Left lung (tissue), 4 donors: ENCODE measurements at regions not wholly inside any gene's neighbourhood (a gene's known extent, or its start where the extent isn't known, plus 50 kb on each side); places are given as distances from the start of the nearest gene placed in this dataset.
A peak's percentile ranks its signal among the peaks of the same experiment; 100 is the strongest.

Source experiments
- ATAC-seq: fragments of 200-7000 bp; cut with Tn5 transposase; one replicate; pipeline ENCODE4 v1.9.1; 2020; ENCODE audit warnings: moderate library complexity
- DNase-seq, 4 donors: peaks; one replicate each; pipeline ENCODE4 v3.0.0-alpha.2; 2013 to 2020
- H3K27ac ChIP-seq, 2 donors: fragments of 200-600 bp; sonication (generic) in 1 of 2; one replicate each; pipeline versions ENCODE4 v1.5.0 to v1.8.0; 2020 to 2021
- H3K27me3 ChIP-seq, 2 donors: fragments of 200-600 bp; sonication (generic) in 1 of 2; one replicate each; pipeline versions ENCODE4 v1.5.0 to v1.8.0; 2020 to 2021
- H3K36me3 ChIP-seq, 2 donors: fragments of 200-600 bp; sonication (generic) in 1 of 2; one replicate each; pipeline versions ENCODE4 v1.5.0 to v1.8.0; 2020 to 2021
- H3K4me1 ChIP-seq, 2 donors: fragments of 200-600 bp; one replicate each; pipeline ENCODE4 v1.8.0; 2021
- H3K4me3 ChIP-seq, 2 donors: fragments of 200-600 bp; sonication (generic) in 1 of 2; one replicate each; pipeline versions ENCODE4 v1.5.0 to v1.8.0; 2020 to 2021; ENCODE audit warnings: mild to moderate bottlenecking in 1 of 2
- H3K9me3 ChIP-seq, 2 donors: fragments of 200-600 bp; sonication (generic) in 1 of 2; one replicate each; pipeline versions ENCODE4 v1.5.0 to v1.8.0; 2020 to 2021
- intact Hi-C, 2 donors: fragments of 100-400 bp; cut with DNase I; formaldehyde crosslinking; loops; one replicate each; pipeline versions ENCODE4 v1.11.2 to v1.14.2; 2022
- TF ChIP-seq, protein P1 (sequence below), 2 donors: fragments of 200-600 bp; sonication (generic) in 1 of 2; IDR thresholded peaks; one replicate each; pipeline versions ENCODE4 v1.5.0 to v1.8.0; 2021; ENCODE audit warnings: antibody characterized with exemption in 2 of 2
- donor health status: DM: no; HTN: yes; CAD: no.
- donor health status: DM: no; HTN: no; CAD: no.

DNA sequence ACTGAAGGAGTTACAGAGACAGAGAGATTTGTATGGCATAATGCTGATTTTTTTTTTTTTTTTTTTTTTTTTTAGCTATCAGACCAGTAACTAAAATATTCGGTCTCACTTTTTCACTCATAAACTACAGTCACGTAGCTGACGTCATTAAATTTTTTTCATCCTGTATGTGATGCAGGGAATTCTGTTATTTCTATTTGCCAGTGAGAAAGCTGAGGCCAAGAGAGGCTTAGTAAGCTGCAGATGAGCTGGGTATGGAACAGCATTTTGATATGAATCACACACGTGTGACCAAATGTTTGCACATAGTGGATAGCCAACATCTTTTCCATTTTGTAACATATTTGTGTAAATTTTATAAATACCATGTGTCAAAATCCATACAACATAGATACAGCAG, 79.1 kb upstream of the EPB41L3 start:
- TF ChIP-seq, protein P1, sequence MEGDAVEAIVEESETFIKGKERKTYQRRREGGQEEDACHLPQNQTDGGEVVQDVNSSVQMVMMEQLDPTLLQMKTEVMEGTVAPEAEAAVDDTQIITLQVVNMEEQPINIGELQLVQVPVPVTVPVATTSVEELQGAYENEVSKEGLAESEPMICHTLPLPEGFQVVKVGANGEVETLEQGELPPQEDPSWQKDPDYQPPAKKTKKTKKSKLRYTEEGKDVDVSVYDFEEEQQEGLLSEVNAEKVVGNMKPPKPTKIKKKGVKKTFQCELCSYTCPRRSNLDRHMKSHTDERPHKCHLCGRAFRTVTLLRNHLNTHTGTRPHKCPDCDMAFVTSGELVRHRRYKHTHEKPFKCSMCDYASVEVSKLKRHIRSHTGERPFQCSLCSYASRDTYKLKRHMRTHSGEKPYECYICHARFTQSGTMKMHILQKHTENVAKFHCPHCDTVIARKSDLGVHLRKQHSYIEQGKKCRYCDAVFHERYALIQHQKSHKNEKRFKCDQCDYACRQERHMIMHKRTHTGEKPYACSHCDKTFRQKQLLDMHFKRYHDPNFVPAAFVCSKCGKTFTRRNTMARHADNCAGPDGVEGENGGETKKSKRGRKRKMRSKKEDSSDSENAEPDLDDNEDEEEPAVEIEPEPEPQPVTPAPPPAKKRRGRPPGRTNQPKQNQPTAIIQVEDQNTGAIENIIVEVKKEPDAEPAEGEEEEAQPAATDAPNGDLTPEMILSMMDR (IDR thresholded peaks at IDR 0.05): no peak
- H3K36me3 ChIP-seq: no peaks in the 10 kb centered on the region
- H3K27ac ChIP-seq: no peak overlapping the region
- H3K4me1 ChIP-seq: peaks cover 0 to 2% of the 10 kb centered on the region in 2 donors
- intact Hi-C loops: no loop called here
- DNase-seq (no peak), ATAC-seq (no peak)
- H3K27me3 ChIP-seq: peaks cover 0 to 38% of the 10 kb centered on the region in 2 donors
- no peaks in the 10 kb centered on the region for H3K9me3 ChIP-seq
- no peak overlapping the region for H3K4me3 ChIP-seq

DNA sequence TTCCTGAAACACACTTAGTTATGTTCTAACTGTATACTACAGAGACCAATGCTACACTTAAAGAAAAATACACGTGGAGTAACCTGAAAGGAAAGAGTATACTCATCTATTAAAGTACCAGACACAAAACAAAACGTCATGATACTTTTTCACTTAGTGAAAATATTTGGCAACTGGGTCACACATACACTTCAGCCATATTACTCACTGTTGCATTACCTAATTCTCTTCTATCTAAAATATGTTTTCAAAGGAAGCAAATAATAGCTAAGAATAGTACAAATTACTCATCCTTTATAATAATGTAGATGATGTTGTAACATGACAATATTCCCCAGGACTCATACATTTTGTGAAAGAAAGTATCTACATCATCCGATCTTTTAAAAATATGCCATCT, 76.5 kb upstream of the EPB41L3 start:
- H3K9me3 ChIP-seq: no peaks in the 10 kb centered on the region
- ATAC-seq: peak; percentile 62
- peaks cover 0 to 12% of the 10 kb centered on the region in 2 donors for H3K27me3 ChIP-seq
- H3K4me3 ChIP-seq: no peak overlapping the region
- no peaks in the 10 kb centered on the region for H3K4me1 ChIP-seq
- DNase-seq: no peak
- TF ChIP-seq, protein P1 (IDR thresholded peaks at IDR 0.05): no peak
- no peak overlapping the region for H3K27ac ChIP-seq
- H3K36me3 ChIP-seq: no peaks in the 10 kb centered on the region
- intact Hi-C loops: no loop called here

DNA sequence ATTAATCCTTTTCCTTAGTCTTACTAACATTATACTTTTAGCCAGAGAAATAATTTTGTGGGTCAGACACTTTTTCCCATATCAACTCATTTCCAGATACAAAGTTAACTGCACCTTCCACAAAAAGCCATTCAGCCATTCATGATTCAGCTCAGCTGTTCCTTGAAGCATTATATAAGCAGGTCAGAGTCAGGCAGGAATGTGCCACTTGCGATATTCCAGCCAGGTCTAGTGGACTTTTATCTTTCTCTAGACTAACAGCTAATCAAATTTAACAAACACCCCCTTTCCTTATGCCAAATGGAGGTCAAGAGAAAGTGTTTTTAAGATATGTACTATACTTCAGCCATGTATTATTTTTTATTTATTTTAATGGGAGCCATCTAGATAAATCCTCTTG, 75.6 kb upstream of the EPB41L3 start:
- peak; percentile 80 for ATAC-seq
- intact Hi-C loops: no loop called here

DNA sequence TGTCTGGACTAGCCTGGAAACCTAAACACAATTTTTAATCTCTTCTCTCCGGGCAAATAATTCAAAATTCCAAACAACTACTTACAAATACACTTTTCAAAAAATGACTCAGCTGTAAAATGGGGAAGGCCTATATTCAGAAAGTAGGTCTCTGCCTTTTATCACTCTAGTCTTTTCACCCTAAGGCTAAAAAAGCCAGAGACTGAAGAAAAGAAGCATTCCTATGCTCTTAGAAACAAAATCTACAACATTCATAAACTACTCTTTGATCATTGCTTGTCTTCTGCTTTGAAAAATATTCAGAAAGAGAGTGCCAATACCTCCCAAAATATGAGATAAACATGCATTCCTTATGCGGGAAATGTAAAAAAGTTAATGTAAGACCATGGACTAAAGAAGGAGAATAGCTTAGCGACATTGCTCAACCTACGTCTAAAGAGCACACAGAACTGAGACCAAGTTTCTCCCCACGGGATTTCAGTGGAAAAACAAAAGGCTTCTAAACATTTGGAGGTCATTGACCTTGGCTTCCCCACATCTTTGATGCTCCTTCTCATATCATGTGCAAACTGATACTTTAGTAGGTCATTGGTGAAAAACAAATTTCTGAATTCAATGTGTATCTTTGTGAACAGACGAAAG, 74.4 kb upstream of the EPB41L3 start:
- no peak overlapping the region for H3K4me3 ChIP-seq
- intact Hi-C loops: no loop called here
- H3K9me3 ChIP-seq: no peaks in the 10 kb centered on the region
- H3K4me1 ChIP-seq: no peaks in the 10 kb centered on the region
- no peak overlapping the region for H3K27ac ChIP-seq
- ATAC-seq (no peak), DNase-seq (no peak)
- no peaks in the 10 kb centered on the region for H3K36me3 ChIP-seq
- peaks cover 0 to 5% of the 10 kb centered on the region in 2 donors for H3K27me3 ChIP-seq
- TF ChIP-seq, protein P1 (IDR thresholded peaks at IDR 0.05): no peak

More for the DNA sequence above, 75.6 kb upstream of the EPB41L3 start:
- Histone ChIP-seq H3K4me3 (no peak overlapping the region), H3K9me3 (no peaks in the 10 kb centered on the region), H3K27ac (no peak overlapping the region), H3K27me3 (peaks cover 0 to 5% of the 10 kb centered on the region in 2 donors), H3K36me3 (no peaks in the 10 kb centered on the region), H3K4me1 (no peaks in the 10 kb centered on the region)
- peak in 1 of 4 donors; percentile 9 for DNase-seq
- TF ChIP-seq, protein P1 (IDR thresholded peaks at IDR 0.05): no peak

DNA sequence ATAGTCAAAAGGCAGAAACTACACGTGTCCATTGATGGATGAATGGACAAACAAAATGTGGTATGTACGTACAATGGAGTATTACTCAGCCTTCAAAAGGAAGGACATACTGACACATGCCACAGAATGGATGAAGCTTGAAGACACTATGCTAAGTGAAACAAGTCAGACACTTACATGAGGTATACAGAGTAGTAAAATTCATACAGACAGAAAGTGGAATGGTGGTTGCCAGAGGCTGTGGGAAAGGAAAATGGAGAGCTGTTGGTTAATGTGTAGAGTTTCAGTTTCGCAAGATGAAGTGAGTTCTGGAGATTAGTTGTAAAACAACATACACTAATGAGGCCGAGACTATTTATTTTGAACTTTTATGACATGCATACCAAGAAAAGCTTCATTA, 67.4 kb upstream of the EPB41L3 start:
- Histone ChIP-seq H3K36me3 (no peaks in the 10 kb centered on the region), H3K27me3 (no peaks in the 10 kb centered on the region), H3K27ac (no peak overlapping the region), H3K4me1 (no peaks in the 10 kb centered on the region), H3K9me3 (no peaks in the 10 kb centered on the region), H3K4me3 (no peak overlapping the region)
- DNase-seq: no peak
- intact Hi-C loops: no loop called here
- ATAC-seq: no peak
- TF ChIP-seq, protein P1 (IDR thresholded peaks at IDR 0.05): no peak
